ENCODE measurements at regions not wholly inside any gene's neighbourhood (a gene's known extent, or its start where the extent isn't known, plus 50 kb on each side); places are given as distances from the start of the nearest gene placed in this dataset.
"Not testable (repeated sequence)": the region's sequence is repeated elsewhere in the genome, so short reads cannot be mapped to it uniquely, and the experiment has no call there.

- intact Hi-C loops (cut with micrococcal nuclease): no loop called here
- Mint-ChIP-seq H3K4me1 (no peaks in the 10 kb centered on the region), H3K27ac (no peak overlapping the region), H3K9me3 (no peaks in the 10 kb centered on the region), H3K4me3 (no peak overlapping the region), H3K27me3 (no peaks in the 10 kb centered on the region), H3K36me3 (ENCODE audit: low read depth) (no peaks in the 10 kb centered on the region)
- no peak for DNase-seq
Measured at GRCh38 chr1:187933562-187934419, 1105.0 kb downstream of the PLA2G4A start.

GRCh38 chr1:187936667-187937066 is 1107.9 kb downstream of the PLA2G4A start:
- no peaks in the 10 kb centered on the region for H3K4me1 Mint-ChIP-seq

GRCh38 chr1:187938092-187938491 is 1109.3 kb downstream of the PLA2G4A start:
- no peak for DNase-seq
- intact Hi-C loops (cut with micrococcal nuclease): no loop called here
- H3K27ac Mint-ChIP-seq: no peak overlapping the region
- no peaks in the 10 kb centered on the region for H3K27me3 Mint-ChIP-seq
- H3K4me1 Mint-ChIP-seq: no peaks in the 10 kb centered on the region
- H3K36me3 Mint-ChIP-seq (ENCODE audit: low read depth): no peaks in the 10 kb centered on the region
- H3K4me3 Mint-ChIP-seq: no peak overlapping the region
- H3K9me3 Mint-ChIP-seq: peaks cover 1% of the 10 kb centered on the region

More at GRCh38 chr1:187936667-187937066, 1107.9 kb downstream of the PLA2G4A start:
- no peaks in the 10 kb centered on the region for H3K9me3 Mint-ChIP-seq
- H3K27me3 Mint-ChIP-seq: no peaks in the 10 kb centered on the region
- H3K36me3 Mint-ChIP-seq (ENCODE audit: low read depth): no peaks in the 10 kb centered on the region
- no peak overlapping the region for H3K27ac Mint-ChIP-seq
- H3K4me3 Mint-ChIP-seq: no peak overlapping the region
- intact Hi-C loops (cut with micrococcal nuclease): no loop called here
- DNase-seq: no peak

DNA sequence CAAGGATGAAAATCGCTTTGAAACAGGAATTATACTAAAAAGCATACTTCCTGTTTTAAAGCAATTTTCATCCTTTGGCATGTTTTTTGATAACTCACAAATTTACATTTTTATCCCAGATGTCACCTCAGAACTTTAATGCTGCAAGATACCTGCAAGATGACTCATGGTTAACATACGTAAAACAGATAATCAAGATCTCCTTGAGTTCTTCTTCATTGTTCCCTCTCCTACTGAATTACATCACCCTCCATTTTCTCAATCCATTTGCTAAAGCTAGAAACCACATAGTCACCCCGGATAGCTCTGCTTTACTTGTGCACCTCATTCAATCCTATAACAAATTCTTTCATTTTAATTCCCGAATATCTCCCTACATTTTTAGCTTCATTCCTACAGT is 1114.2 kb downstream of the PLA2G4A start:
- no peak overlapping the region for H3K27ac Mint-ChIP-seq
- no peak for DNase-seq
- intact Hi-C loops (cut with micrococcal nuclease): no loop called here
- H3K27me3 Mint-ChIP-seq: no peaks in the 10 kb centered on the region
- H3K4me3 Mint-ChIP-seq: no peak overlapping the region
- no peaks in the 10 kb centered on the region for H3K36me3 Mint-ChIP-seq (ENCODE audit: low read depth)
- H3K9me3 Mint-ChIP-seq: peaks cover 12% of the 10 kb centered on the region
- H3K4me1 Mint-ChIP-seq: no peaks in the 10 kb centered on the region

- intact Hi-C loops (cut with micrococcal nuclease): no loop called here
- Mint-ChIP-seq H3K4me1 (no peaks in the 10 kb centered on the region), H3K27me3 (no peaks in the 10 kb centered on the region), H3K27ac (no peak overlapping the region), H3K36me3 (ENCODE audit: low read depth) (no peaks in the 10 kb centered on the region), H3K4me3 (no peak overlapping the region), H3K9me3 (peaks cover 12% of the 10 kb centered on the region)
- no peak for DNase-seq
Measured at GRCh38 chr1:187943606-187944403, 1115.1 kb downstream of the PLA2G4A start.

DNA sequence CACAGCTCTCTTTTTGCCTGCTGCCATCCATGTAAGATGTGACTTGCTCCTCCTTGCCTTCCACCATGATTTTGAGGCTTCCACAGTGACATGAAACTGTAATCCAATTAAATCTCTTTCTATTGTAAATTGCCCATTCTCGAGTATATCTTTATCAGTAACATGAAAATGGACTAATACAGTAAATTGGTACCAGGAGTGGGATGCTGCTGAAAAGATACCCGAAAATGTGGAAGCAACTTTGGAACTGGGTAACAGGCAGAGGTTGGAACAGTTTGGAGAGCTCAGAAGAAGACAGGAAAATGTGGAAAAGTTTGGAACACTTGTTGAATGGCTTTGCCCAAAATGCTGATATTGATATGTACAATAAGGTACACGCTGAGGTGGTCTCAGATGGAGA is 1117.9 kb downstream of the PLA2G4A start:
- H3K27ac Mint-ChIP-seq; H3K4me1 Mint-ChIP-seq; DNase-seq; intact Hi-C loops (cut with micrococcal nuclease); H3K36me3 Mint-ChIP-seq (ENCODE audit: low read depth); H3K4me3 Mint-ChIP-seq; H3K27me3 Mint-ChIP-seq: not testable (repeated sequence)
- peaks cover 19% of the 10 kb centered on the region for H3K9me3 Mint-ChIP-seq

DNA sequence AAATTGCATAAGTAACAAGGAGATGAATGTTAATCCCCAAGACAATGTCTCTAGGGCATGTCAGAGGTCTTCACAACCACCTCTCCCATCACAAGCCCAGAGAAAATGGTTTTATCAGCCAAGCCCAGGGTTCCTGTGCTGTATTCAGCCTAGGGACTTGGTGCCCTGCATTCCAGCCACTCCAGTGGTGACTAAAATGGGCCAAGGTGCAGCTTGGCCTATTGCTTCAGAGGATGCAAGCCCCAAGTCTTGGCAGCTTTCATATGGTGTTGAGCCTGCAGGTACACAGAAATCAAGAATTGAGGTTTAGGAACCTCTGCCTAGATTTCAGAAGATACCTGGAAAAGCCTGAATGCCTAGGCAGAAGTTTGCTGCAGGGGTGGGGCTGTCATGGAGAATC is 1118.6 kb downstream of the PLA2G4A start:
- Mint-ChIP-seq H3K27ac (no peak overlapping the region), H3K4me1 (no peaks in the 10 kb centered on the region), H3K4me3 (no peak overlapping the region), H3K36me3 (ENCODE audit: low read depth) (no peaks in the 10 kb centered on the region), H3K9me3 (peaks cover 19% of the 10 kb centered on the region), H3K27me3 (no peaks in the 10 kb centered on the region)
- intact Hi-C loops (cut with micrococcal nuclease): no loop called here
- DNase-seq: no peak

- Mint-ChIP-seq H3K9me3 (peaks cover 16% of the 10 kb centered on the region), H3K27ac (no peak overlapping the region), H3K4me3 (no peak overlapping the region), H3K4me1 (no peaks in the 10 kb centered on the region), H3K36me3 (ENCODE audit: low read depth) (no peaks in the 10 kb centered on the region), H3K27me3 (no peaks in the 10 kb centered on the region)
- DNase-seq: no peak
- intact Hi-C loops (cut with micrococcal nuclease): no loop called here
Measured at GRCh38 chr1:187948170-187948794, 1119.5 kb downstream of the PLA2G4A start.

DNA sequence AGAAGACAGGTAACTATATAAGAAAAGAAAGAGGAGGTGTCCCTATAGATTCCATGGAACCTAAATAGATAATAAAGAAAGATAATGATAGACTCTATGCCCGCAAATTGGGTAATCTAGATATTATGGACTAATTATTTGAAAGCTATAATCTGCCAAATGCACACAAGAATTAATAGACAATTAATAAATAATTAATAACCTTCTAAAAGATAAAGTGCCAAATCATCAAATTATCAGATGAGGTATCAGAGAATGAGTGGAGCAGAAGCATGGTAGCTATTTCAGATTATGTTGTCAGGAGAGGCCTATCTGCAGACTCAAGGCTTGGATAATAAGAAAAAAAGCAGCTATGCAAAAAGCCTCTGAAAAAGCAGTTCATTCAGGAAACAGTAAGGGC is 1120.8 kb downstream of the PLA2G4A start:
- H3K27ac Mint-ChIP-seq: no peak overlapping the region
- H3K4me3 Mint-ChIP-seq: no peak overlapping the region
- intact Hi-C loops (cut with micrococcal nuclease): no loop called here
- H3K4me1 Mint-ChIP-seq: no peaks in the 10 kb centered on the region
- H3K27me3 Mint-ChIP-seq: no peaks in the 10 kb centered on the region
- peaks cover 16% of the 10 kb centered on the region for H3K9me3 Mint-ChIP-seq
- DNase-seq: no peak
- H3K36me3 Mint-ChIP-seq (ENCODE audit: low read depth): no peaks in the 10 kb centered on the region

DNA sequence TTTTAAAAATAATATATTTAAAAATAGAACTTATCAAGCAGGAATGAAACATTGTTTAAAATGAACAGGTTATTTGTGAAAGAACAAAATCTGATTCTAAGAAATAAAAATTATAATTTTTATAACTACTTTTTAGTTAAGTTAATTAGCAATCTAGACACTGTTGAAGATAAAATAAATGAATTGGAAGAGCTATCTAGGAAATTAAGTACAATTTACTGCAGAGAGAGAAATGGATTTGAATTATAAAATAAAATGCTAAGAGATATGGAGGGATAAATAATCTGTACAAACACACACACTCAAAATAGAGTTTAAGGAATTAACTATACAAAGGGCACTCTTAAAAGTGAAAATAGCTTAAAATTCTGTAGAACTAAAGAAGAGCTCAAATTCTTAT is 1123.1 kb downstream of the PLA2G4A start:
- Mint-ChIP-seq H3K9me3 (peaks cover 10% of the 10 kb centered on the region), H3K4me1 (no peaks in the 10 kb centered on the region), H3K4me3 (no peak overlapping the region), H3K27me3 (no peaks in the 10 kb centered on the region), H3K27ac (no peak overlapping the region), H3K36me3 (ENCODE audit: low read depth) (no peaks in the 10 kb centered on the region)
- no peak for DNase-seq
- intact Hi-C loops (cut with micrococcal nuclease): no loop called here

DNA sequence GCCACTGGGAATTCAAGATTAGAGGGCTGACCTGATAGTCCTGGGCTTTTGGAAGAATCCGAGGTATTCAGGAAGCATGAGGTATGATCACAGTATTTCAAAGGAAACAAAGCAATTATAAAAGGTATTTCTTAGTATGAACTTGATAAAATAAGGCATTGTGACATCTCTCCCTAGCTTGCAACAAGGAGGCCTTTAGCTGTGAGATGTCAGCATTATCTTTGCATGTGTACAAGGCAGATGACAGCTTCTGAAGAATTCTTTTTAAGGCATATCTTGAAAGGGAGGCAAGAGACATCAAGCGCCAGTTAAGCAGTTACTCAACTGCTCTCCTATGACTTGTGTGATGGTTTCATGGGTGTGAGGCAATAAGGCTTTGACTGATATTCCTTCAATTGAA is 1123.7 kb downstream of the PLA2G4A start:
- no peaks in the 10 kb centered on the region for H3K4me1 Mint-ChIP-seq
- no peak for DNase-seq
- H3K36me3 Mint-ChIP-seq (ENCODE audit: low read depth): no peaks in the 10 kb centered on the region
- H3K27me3 Mint-ChIP-seq: no peaks in the 10 kb centered on the region
- intact Hi-C loops (cut with micrococcal nuclease): no loop called here
- no peak overlapping the region for H3K4me3 Mint-ChIP-seq
- H3K27ac Mint-ChIP-seq: no peak overlapping the region
- H3K9me3 Mint-ChIP-seq: peaks cover 6% of the 10 kb centered on the region

DNA sequence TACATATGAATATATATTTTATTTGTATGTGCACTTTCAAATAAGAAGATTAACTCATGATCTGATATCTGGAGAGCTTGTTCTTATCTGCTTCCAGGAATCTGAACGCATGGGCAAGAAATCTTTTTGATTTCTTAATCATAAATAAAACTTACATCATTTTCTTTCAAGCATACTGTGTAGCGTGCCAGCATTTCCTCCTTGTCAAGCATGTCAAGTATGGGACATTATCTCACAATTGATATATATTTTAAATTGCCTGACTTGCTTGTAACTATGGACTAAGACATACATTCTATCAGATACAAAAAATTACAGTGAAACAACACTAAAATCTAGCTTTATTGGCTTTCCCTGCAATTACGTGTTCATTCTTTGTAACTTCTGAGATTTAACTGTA is 1128.2 kb downstream of the PLA2G4A start:
- H3K4me1 Mint-ChIP-seq: no peaks in the 10 kb centered on the region
- H3K4me3 Mint-ChIP-seq: no peak overlapping the region
- intact Hi-C loops (cut with micrococcal nuclease): no loop called here
- H3K27me3 Mint-ChIP-seq: no peaks in the 10 kb centered on the region
- no peak overlapping the region for H3K27ac Mint-ChIP-seq
- H3K36me3 Mint-ChIP-seq (ENCODE audit: low read depth): no peaks in the 10 kb centered on the region
- DNase-seq: no peak
- H3K9me3 Mint-ChIP-seq: no peaks in the 10 kb centered on the region

DNA sequence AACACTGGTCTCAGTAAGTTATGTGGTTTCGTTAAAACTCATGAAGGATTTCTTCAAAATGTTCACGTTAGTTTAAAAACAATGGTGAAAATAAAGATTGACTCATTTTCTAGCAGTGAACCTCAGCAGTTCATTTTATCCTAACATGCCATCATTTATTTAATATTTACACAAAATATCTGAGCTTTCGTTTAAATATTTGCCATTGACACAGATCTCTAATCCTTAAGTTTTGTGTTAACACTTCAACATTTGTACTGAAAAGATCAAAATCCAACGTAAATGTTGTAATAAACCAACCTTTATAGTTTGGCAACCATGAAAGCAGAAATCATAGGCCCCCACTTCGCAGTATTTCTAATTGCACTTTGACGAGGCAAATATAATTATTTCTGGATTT is 1129.5 kb downstream of the PLA2G4A start:
- H3K9me3 Mint-ChIP-seq: no peaks in the 10 kb centered on the region
- no peaks in the 10 kb centered on the region for H3K4me1 Mint-ChIP-seq

GRCh38 chr1:187959062-187959461 is 1130.3 kb downstream of the PLA2G4A start:
- no peak overlapping the region for H3K27ac Mint-ChIP-seq
- no peak overlapping the region for H3K4me3 Mint-ChIP-seq
- intact Hi-C loops (cut with micrococcal nuclease): no loop called here
- H3K36me3 Mint-ChIP-seq (ENCODE audit: low read depth): no peaks in the 10 kb centered on the region
- H3K4me1 Mint-ChIP-seq: no peaks in the 10 kb centered on the region
- no peak for DNase-seq
- H3K9me3 Mint-ChIP-seq: no peaks in the 10 kb centered on the region
- no peaks in the 10 kb centered on the region for H3K27me3 Mint-ChIP-seq

More for the DNA sequence above, 1129.5 kb downstream of the PLA2G4A start:
- no peak overlapping the region for H3K4me3 Mint-ChIP-seq
- H3K36me3 Mint-ChIP-seq (ENCODE audit: low read depth): no peaks in the 10 kb centered on the region
- H3K27ac Mint-ChIP-seq: no peak overlapping the region
- no peak for DNase-seq
- no peaks in the 10 kb centered on the region for H3K27me3 Mint-ChIP-seq
- intact Hi-C loops (cut with micrococcal nuclease): no loop called here
